ENCODE measurements at regions not wholly inside any gene's neighbourhood (a gene's known extent, or its start where the extent isn't known, plus 50 kb on each side); places are given as distances from the start of the nearest gene placed in this dataset.
"Not testable (repeated sequence)": the region's sequence is repeated elsewhere in the genome, so short reads cannot be mapped to it uniquely, and the experiment has no call there.

GRCh38 chr2:198611201-198611600, 806.8 kb downstream of the PLCL1 start:
- DNase-seq (ENCODE audit: extremely low spot score, unreplicated experiment), result no peak
- no peak for TF ChIP-seq CTCF (IDR thresholded peaks at IDR 0.05)
- Mint-ChIP-seq H3K4me1 (ENCODE audit: unreplicated experiment) (peaks cover 3% of the 10 kb centered on the region), H3K27ac (ENCODE audit: unreplicated experiment) (no peak overlapping the region), H3K4me3 (ENCODE audit: unreplicated experiment) (no peak overlapping the region), H3K9me3 (ENCODE audit: unreplicated experiment) (no peaks in the 10 kb centered on the region), H3K36me3 (ENCODE audit: unreplicated experiment) (no peaks in the 10 kb centered on the region), H3K27me3 (ENCODE audit: unreplicated experiment) (peaks cover 13% of the 10 kb centered on the region)

DNA sequence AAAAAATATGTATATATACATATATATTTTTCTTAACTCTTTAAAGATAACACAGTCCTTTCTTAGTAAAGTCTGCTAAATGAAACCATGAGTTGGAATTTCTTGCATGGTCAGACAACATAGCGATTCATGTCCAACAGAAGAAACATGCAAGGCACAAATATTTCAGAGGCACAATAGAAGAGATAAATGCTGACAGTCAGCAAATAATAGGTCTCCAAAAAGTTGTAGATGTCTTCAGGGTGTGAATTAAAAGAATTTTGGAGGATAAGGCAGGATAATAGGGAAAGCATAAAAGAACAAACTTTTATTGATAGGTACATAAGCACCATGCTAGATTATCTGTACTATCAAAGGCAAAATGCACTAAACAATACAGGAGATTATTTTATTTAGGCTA, 800.2 kb downstream of the PLCL1 start:
- no peaks in the 10 kb centered on the region for H3K4me1 Mint-ChIP-seq (ENCODE audit: unreplicated experiment)
- peaks cover 10% of the 10 kb centered on the region for H3K27me3 Mint-ChIP-seq (ENCODE audit: unreplicated experiment)
- H3K36me3 Mint-ChIP-seq (ENCODE audit: unreplicated experiment), result no peaks in the 10 kb centered on the region
- no peak for DNase-seq (ENCODE audit: extremely low spot score, unreplicated experiment)
- H3K9me3 Mint-ChIP-seq (ENCODE audit: unreplicated experiment), result no peaks in the 10 kb centered on the region
- no peak for TF ChIP-seq CTCF (IDR thresholded peaks at IDR 0.05)
- H3K4me3 Mint-ChIP-seq (ENCODE audit: unreplicated experiment), result no peak overlapping the region
- H3K27ac Mint-ChIP-seq (ENCODE audit: unreplicated experiment), result no peak overlapping the region

DNA sequence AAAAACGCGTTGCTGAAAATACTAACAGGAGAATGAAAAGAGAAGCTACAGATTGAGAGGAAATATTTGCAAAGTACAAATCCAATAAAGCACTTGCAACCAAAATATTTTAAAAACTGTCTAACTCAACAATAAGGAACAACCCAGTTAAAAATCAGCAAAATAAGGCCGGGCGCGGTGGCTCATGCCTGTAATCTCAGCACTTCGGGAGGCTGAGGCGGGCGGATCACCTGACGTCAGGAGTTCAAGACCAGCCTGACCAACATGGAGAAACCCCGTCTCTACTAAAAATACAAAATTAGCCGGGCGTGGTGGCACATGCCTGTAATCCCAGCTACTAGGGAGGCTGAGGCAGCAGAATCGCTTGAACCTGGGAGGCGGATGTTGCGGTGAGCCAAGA, 798.6 kb downstream of the PLCL1 start:
- H3K4me1 Mint-ChIP-seq (ENCODE audit: unreplicated experiment); H3K4me3 Mint-ChIP-seq (ENCODE audit: unreplicated experiment); H3K27me3 Mint-ChIP-seq (ENCODE audit: unreplicated experiment); DNase-seq (ENCODE audit: extremely low spot score, unreplicated experiment); H3K9me3 Mint-ChIP-seq (ENCODE audit: unreplicated experiment); H3K27ac Mint-ChIP-seq (ENCODE audit: unreplicated experiment); H3K36me3 Mint-ChIP-seq (ENCODE audit: unreplicated experiment): not testable (repeated sequence)

- Mint-ChIP-seq H3K36me3 (ENCODE audit: unreplicated experiment) (no peaks in the 10 kb centered on the region), H3K27me3 (ENCODE audit: unreplicated experiment) (peaks cover 8% of the 10 kb centered on the region), H3K4me3 (ENCODE audit: unreplicated experiment) (no peak overlapping the region), H3K4me1 (ENCODE audit: unreplicated experiment) (no peaks in the 10 kb centered on the region), H3K9me3 (ENCODE audit: unreplicated experiment) (no peaks in the 10 kb centered on the region), H3K27ac (ENCODE audit: unreplicated experiment) (no peak overlapping the region)
- no peak for DNase-seq (ENCODE audit: extremely low spot score, unreplicated experiment)
- TF ChIP-seq CTCF (IDR thresholded peaks at IDR 0.05), result no peak
These were observed 793.3 kb downstream of the PLCL1 start for GRCh38 chr2:198597648-198598047.

GRCh38 chr2:198596985-198597384, 792.6 kb downstream of the PLCL1 start:
- Mint-ChIP-seq H3K9me3 (ENCODE audit: unreplicated experiment) (no peaks in the 10 kb centered on the region), H3K4me1 (ENCODE audit: unreplicated experiment) (no peaks in the 10 kb centered on the region), H3K4me3 (ENCODE audit: unreplicated experiment) (no peak overlapping the region), H3K36me3 (ENCODE audit: unreplicated experiment) (no peaks in the 10 kb centered on the region), H3K27me3 (ENCODE audit: unreplicated experiment) (peaks cover 5% of the 10 kb centered on the region), H3K27ac (ENCODE audit: unreplicated experiment) (no peak overlapping the region)
- DNase-seq (ENCODE audit: extremely low spot score, unreplicated experiment), result no peak
- TF ChIP-seq CTCF (IDR thresholded peaks at IDR 0.05), result no peak

GRCh38 chr2:198595721-198596120, 791.3 kb downstream of the PLCL1 start:
- H3K27me3 Mint-ChIP-seq (ENCODE audit: unreplicated experiment), result peaks cover 2% of the 10 kb centered on the region
- DNase-seq (ENCODE audit: extremely low spot score, unreplicated experiment), result no peak
- TF ChIP-seq CTCF (IDR thresholded peaks at IDR 0.05), result no peak
- H3K27ac Mint-ChIP-seq (ENCODE audit: unreplicated experiment), result no peak overlapping the region
- no peak overlapping the region for H3K4me3 Mint-ChIP-seq (ENCODE audit: unreplicated experiment)
- no peaks in the 10 kb centered on the region for H3K9me3 Mint-ChIP-seq (ENCODE audit: unreplicated experiment)
- no peaks in the 10 kb centered on the region for H3K36me3 Mint-ChIP-seq (ENCODE audit: unreplicated experiment)
- no peaks in the 10 kb centered on the region for H3K4me1 Mint-ChIP-seq (ENCODE audit: unreplicated experiment)

Data from osteocyte (in vitro differentiated cells).